ENCODE measurements at regions not wholly inside any gene's neighbourhood (a gene's known extent, or its start where the extent isn't known, plus 50 kb on each side); places are given as distances from the start of the nearest gene placed in this dataset.
A peak's percentile ranks its signal among the peaks of the same experiment; 100 is the strongest.

GRCh38 chr18:59751186-59751585 is 54.0 kb upstream of the CCBE1 start (continued):
- TF ChIP-seq, protein P1, sequence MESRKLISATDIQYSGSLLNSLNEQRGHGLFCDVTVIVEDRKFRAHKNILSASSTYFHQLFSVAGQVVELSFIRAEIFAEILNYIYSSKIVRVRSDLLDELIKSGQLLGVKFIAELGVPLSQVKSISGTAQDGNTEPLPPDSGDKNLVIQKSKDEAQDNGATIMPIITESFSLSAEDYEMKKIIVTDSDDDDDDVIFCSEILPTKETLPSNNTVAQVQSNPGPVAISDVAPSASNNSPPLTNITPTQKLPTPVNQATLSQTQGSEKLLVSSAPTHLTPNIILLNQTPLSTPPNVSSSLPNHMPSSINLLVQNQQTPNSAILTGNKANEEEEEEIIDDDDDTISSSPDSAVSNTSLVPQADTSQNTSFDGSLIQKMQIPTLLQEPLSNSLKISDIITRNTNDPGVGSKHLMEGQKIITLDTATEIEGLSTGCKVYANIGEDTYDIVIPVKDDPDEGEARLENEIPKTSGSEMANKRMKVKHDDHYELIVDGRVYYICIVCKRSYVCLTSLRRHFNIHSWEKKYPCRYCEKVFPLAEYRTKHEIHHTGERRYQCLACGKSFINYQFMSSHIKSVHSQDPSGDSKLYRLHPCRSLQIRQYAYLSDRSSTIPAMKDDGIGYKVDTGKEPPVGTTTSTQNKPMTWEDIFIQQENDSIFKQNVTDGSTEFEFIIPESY (IDR thresholded peaks at IDR 0.05; ENCODE audit: borderline replicate concordance, low read depth), result no peak
- TF ChIP-seq EZH2phosphoT487 (IDR thresholded peaks at IDR 0.05; ENCODE audit: borderline replicate concordance, low read depth), result no peak

DNA sequence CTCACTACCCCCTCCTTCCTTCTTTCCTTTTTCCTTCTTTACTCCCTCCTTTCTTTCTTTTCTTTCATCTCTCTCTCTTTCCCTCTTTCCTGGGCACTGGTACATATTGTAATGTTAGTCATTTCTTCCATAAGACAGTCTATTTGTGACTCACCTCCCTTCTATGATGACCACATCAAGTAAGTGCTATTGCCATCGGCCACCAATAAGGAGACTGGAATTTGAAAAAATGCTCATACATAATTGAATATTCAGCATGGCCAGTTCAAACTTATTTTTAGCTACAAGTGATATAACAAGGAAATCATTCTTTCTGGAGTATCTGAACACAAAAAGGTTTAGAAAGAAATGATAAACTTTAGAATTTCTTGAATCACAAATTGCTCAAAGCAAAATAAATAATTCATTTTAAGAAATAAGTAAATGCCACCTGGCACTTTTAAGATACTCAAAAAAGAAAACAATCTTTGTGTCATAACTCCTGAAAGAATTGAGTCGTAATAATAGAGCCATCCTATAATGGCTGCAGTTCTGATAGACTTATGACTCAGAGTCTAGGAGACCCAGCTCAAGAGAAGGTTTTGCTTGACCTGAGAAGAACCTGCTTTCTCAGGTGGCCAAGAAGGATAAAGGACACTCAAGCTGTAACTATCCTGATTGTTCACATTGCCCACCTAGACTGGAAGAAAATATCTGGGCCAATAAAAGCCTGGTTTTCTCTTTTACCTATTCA is 51.6 kb upstream of the CCBE1 start:
- H3K4me3 ChIP-seq (ENCODE audit: low read depth in 2 of 2, low read length in 1 of 2), result no peak overlapping the region
- H3K4me2 ChIP-seq, result peak overlapping the region; percentile 22; the same call in 1 of the 2 replicates
- POLR2A ChIA-PET, result no interaction called here
- no peaks in the 10 kb centered on the region for H3K9me2 ChIP-seq
- peak overlapping the region; percentile 57 for H3K9ac ChIP-seq
- peak overlapping the region; percentile 11 to 91; a peak in 3 of 4 replicates for H3K27ac ChIP-seq (ENCODE audit: low read depth in 2 of 2, low read length in 1 of 2)
- no peak overlapping the region for H2AFZ ChIP-seq (ENCODE audit: low read depth)
- H4K20me1 ChIP-seq (ENCODE audit: insufficient read depth), result no peaks in the 10 kb centered on the region
- peaks cover 0 to 33% of the 10 kb centered on the region in 2 experiments; a peak in 2 of 4 replicates for H3K4me1 ChIP-seq (ENCODE audit: control insufficient read depth in 1 of 2, insufficient read depth in 2 of 2, low read depth in 1 of 2, low read length in 1 of 2)
- H3K9me3 ChIP-seq, result peaks cover 5% of the 10 kb centered on the region; the same call in 1 of the 2 replicates
- DNase-seq, result no peak
- 5% methylated on average over 2 of the region's 2 CpGs for WGBS (ENCODE audit: low lambda C conversion rate)
- CTCF ChIA-PET, result no interaction called here
- peaks cover 0 to 4% of the 10 kb centered on the region in 2 experiments for H3K36me3 ChIP-seq (replicated peaks in 1 of 2; ENCODE audit: control insufficient read depth in 1 of 2, insufficient read depth in 2 of 2, low read length in 1 of 2)
- H3F3A ChIP-seq (replicated peaks; ENCODE audit: insufficient read depth), result peaks cover 47% of the 10 kb centered on the region
- H3K79me2 ChIP-seq (ENCODE audit: insufficient read depth), result no peaks in the 10 kb centered on the region
- H3K27me3 ChIP-seq (ENCODE audit: insufficient read depth), result no peaks in the 10 kb centered on the region
- TF ChIP-seq, protein P2, sequence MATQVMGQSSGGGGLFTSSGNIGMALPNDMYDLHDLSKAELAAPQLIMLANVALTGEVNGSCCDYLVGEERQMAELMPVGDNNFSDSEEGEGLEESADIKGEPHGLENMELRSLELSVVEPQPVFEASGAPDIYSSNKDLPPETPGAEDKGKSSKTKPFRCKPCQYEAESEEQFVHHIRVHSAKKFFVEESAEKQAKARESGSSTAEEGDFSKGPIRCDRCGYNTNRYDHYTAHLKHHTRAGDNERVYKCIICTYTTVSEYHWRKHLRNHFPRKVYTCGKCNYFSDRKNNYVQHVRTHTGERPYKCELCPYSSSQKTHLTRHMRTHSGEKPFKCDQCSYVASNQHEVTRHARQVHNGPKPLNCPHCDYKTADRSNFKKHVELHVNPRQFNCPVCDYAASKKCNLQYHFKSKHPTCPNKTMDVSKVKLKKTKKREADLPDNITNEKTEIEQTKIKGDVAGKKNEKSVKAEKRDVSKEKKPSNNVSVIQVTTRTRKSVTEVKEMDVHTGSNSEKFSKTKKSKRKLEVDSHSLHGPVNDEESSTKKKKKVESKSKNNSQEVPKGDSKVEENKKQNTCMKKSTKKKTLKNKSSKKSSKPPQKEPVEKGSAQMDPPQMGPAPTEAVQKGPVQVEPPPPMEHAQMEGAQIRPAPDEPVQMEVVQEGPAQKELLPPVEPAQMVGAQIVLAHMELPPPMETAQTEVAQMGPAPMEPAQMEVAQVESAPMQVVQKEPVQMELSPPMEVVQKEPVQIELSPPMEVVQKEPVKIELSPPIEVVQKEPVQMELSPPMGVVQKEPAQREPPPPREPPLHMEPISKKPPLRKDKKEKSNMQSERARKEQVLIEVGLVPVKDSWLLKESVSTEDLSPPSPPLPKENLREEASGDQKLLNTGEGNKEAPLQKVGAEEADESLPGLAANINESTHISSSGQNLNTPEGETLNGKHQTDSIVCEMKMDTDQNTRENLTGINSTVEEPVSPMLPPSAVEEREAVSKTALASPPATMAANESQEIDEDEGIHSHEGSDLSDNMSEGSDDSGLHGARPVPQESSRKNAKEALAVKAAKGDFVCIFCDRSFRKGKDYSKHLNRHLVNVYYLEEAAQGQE (IDR thresholded peaks at IDR 0.05; ENCODE audit: low read depth, low read length), result no peak
- no peak for TF ChIP-seq CHD2 (IDR thresholded peaks at IDR 0.05; ENCODE audit: low read length, partially characterized antibody)
- TF ChIP-seq RAD21 (IDR thresholded peaks at IDR 0.05; ENCODE audit: low read length), result no peak
- no peak for TF ChIP-seq EZH2phosphoT487 (IDR thresholded peaks at IDR 0.05; ENCODE audit: borderline replicate concordance, low read depth)
- 0 out of 2 replicates have a peak, but pooled peaks have one; percentile 36 for TF ChIP-seq YY1 (IDR thresholded peaks at IDR 0.05; ENCODE audit: low read depth)
- TF ChIP-seq NRF1 (IDR thresholded peaks at IDR 0.05; ENCODE audit: low read depth, low read length), result no peak
- no peak for TF ChIP-seq SMC3 (IDR thresholded peaks at IDR 0.05; ENCODE audit: low read depth, low read length)
- TF ChIP-seq, protein P3, sequence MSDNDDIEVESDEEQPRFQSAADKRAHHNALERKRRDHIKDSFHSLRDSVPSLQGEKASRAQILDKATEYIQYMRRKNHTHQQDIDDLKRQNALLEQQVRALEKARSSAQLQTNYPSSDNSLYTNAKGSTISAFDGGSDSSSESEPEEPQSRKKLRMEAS (IDR thresholded peaks at IDR 0.05; ENCODE audit: low read depth), result peak; percentile 33; the same call in 1 of the 2 replicates
- TF ChIP-seq RCOR1 (IDR thresholded peaks at IDR 0.05; ENCODE audit: low read length), result no peak
- TF ChIP-seq TCF12 (IDR thresholded peaks at IDR 0.05), result peak; percentile 85
- TF ChIP-seq, protein P4, sequence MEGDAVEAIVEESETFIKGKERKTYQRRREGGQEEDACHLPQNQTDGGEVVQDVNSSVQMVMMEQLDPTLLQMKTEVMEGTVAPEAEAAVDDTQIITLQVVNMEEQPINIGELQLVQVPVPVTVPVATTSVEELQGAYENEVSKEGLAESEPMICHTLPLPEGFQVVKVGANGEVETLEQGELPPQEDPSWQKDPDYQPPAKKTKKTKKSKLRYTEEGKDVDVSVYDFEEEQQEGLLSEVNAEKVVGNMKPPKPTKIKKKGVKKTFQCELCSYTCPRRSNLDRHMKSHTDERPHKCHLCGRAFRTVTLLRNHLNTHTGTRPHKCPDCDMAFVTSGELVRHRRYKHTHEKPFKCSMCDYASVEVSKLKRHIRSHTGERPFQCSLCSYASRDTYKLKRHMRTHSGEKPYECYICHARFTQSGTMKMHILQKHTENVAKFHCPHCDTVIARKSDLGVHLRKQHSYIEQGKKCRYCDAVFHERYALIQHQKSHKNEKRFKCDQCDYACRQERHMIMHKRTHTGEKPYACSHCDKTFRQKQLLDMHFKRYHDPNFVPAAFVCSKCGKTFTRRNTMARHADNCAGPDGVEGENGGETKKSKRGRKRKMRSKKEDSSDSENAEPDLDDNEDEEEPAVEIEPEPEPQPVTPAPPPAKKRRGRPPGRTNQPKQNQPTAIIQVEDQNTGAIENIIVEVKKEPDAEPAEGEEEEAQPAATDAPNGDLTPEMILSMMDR (IDR thresholded peaks at IDR 0.05), result no peak
- no peak for TF ChIP-seq USF2 (IDR thresholded peaks at IDR 0.05; ENCODE audit: borderline replicate concordance, low read depth, low read length)
- peak; percentile 98 for TF ChIP-seq FOXM1 (IDR thresholded peaks at IDR 0.05; ENCODE audit: low read depth)
- TF ChIP-seq USF1 (IDR thresholded peaks at IDR 0.05; ENCODE audit: borderline replicate concordance, low read depth), result no peak
- TF ChIP-seq SIN3A (IDR thresholded peaks at IDR 0.05; ENCODE audit: borderline replicate concordance, low read depth, low read length), result no peak
- peak; percentile 47; the same call in 1 of the 2 replicates for TF ChIP-seq PBX3 (IDR thresholded peaks at IDR 0.05)
- TF ChIP-seq MXI1 (IDR thresholded peaks at IDR 0.05; ENCODE audit: low read depth, low read length), result no peak
- TF ChIP-seq EP300 (IDR thresholded peaks at IDR 0.05; ENCODE audit: borderline replicate concordance in 1 of 2, low read depth in 1 of 2, low read length in 1 of 2), result peak in 1 of 2 experiments; percentile 91; a peak in 2 of 4 replicates
